ENCODE measurements at regions not wholly inside any gene's neighbourhood (a gene's known extent, or its start where the extent isn't known, plus 50 kb on each side); places are given as distances from the start of the nearest gene placed in this dataset.

- TF ChIP-seq POLR2A (IDR thresholded peaks at IDR 0.05) (no peak), CTCF (IDR thresholded peaks at IDR 0.05) (no peak)
These were observed 264.2 kb upstream of the ZMIZ1 start for GRCh38 chr10:78804411-78805032.

Data from right lobe of liver (tissue), 4 donors.